ENCODE measurements at regions not wholly inside any gene's neighbourhood (a gene's known extent, or its start where the extent isn't known, plus 50 kb on each side); places are given as distances from the start of the nearest gene placed in this dataset.

GRCh38 chr5:138663009-138663408 is 87.8 kb upstream of the HSPA9 start:
- no peak for DNase-seq (ENCODE audit: low read depth)
- H3K4me2 ChIP-seq (ENCODE audit: low read length), result no peak overlapping the region
- Mint-ChIP-seq H3K4me3 (ENCODE audit: unreplicated experiment) (no peak overlapping the region), H3K36me3 (ENCODE audit: low read depth, unreplicated experiment) (peaks cover 3% of the 10 kb centered on the region), H3K27ac (ENCODE audit: unreplicated experiment) (no peak overlapping the region), H3K27me3 (ENCODE audit: low read depth, unreplicated experiment) (peaks cover 54% of the 10 kb centered on the region), H3K4me1 (ENCODE audit: low read depth, unreplicated experiment) (peaks cover 8% of the 10 kb centered on the region), H3K9me3 (ENCODE audit: unreplicated experiment) (no peaks in the 10 kb centered on the region)
- H3K4me3 ChIP-seq (ENCODE audit: insufficient read depth, low read depth, low read length), result no peak overlapping the region
- H4K20me1 ChIP-seq (ENCODE audit: insufficient read depth, low read length), result no peaks in the 10 kb centered on the region
- no peaks in the 10 kb centered on the region for H3K79me2 ChIP-seq (ENCODE audit: insufficient read depth, low read length)
- H3K9me3 ChIP-seq (ENCODE audit: insufficient read depth, low read depth, low read length), result no peaks in the 10 kb centered on the region
- peaks cover 28% of the 10 kb centered on the region for H3K27me3 ChIP-seq (ENCODE audit: insufficient read depth, low read length)
- H2AFZ ChIP-seq (ENCODE audit: low read depth, low read length), result no peak overlapping the region
- H3K9ac ChIP-seq (ENCODE audit: low read length), result no peak overlapping the region
- H3K36me3 ChIP-seq (ENCODE audit: insufficient read depth, low read length), result no peaks in the 10 kb centered on the region
- no peak overlapping the region for H3K27ac ChIP-seq (ENCODE audit: low read depth, low read length)
- H3K4me1 ChIP-seq (ENCODE audit: insufficient read depth, low read length), result no peaks in the 10 kb centered on the region
- TF ChIP-seq EZH2 (IDR thresholded peaks at IDR 0.05; ENCODE audit: insufficient read depth, low read length) (no peak), CTCF (IDR thresholded peaks at IDR 0.05; ENCODE audit: insufficient read depth, low read depth, low read length) (no peak)
- FAIRE-seq, result no peak

GRCh38 chr5:138662599-138662998 is 87.4 kb upstream of the HSPA9 start:
- Histone ChIP-seq H3K79me2 (ENCODE audit: insufficient read depth, low read length) (no peaks in the 10 kb centered on the region), H3K27me3 (ENCODE audit: insufficient read depth, low read length) (peaks cover 29% of the 10 kb centered on the region), H2AFZ (ENCODE audit: low read depth, low read length) (no peak overlapping the region), H3K27ac (ENCODE audit: low read depth, low read length) (no peak overlapping the region), H3K9ac (ENCODE audit: low read length) (no peak overlapping the region), H4K20me1 (ENCODE audit: insufficient read depth, low read length) (no peaks in the 10 kb centered on the region), H3K9me3 (ENCODE audit: insufficient read depth, low read depth, low read length) (no peaks in the 10 kb centered on the region), H3K4me2 (ENCODE audit: low read length) (no peak overlapping the region), H3K36me3 (ENCODE audit: insufficient read depth, low read length) (no peaks in the 10 kb centered on the region), H3K4me1 (ENCODE audit: insufficient read depth, low read length) (no peaks in the 10 kb centered on the region), H3K4me3 (ENCODE audit: insufficient read depth, low read depth, low read length) (no peak overlapping the region)
- Mint-ChIP-seq H3K4me3 (ENCODE audit: unreplicated experiment) (no peak overlapping the region), H3K9me3 (ENCODE audit: unreplicated experiment) (no peaks in the 10 kb centered on the region), H3K36me3 (ENCODE audit: low read depth, unreplicated experiment) (peaks cover 3% of the 10 kb centered on the region), H3K27me3 (ENCODE audit: low read depth, unreplicated experiment) (peaks cover 55% of the 10 kb centered on the region), H3K27ac (ENCODE audit: unreplicated experiment) (no peak overlapping the region), H3K4me1 (ENCODE audit: low read depth, unreplicated experiment) (peaks cover 8% of the 10 kb centered on the region)
- no peak for DNase-seq (ENCODE audit: low read depth)
- no peak for FAIRE-seq
- TF ChIP-seq CTCF (IDR thresholded peaks at IDR 0.05; ENCODE audit: insufficient read depth, low read depth, low read length) (no peak), EZH2 (IDR thresholded peaks at IDR 0.05; ENCODE audit: insufficient read depth, low read length) (no peak)

- no peaks in the 10 kb centered on the region for H3K9me3 ChIP-seq (ENCODE audit: insufficient read depth, low read depth, low read length)
- H3K4me1 ChIP-seq (ENCODE audit: insufficient read depth, low read length), result no peaks in the 10 kb centered on the region
- no peaks in the 10 kb centered on the region for H3K79me2 ChIP-seq (ENCODE audit: insufficient read depth, low read length)
- Mint-ChIP-seq H3K27ac (ENCODE audit: unreplicated experiment) (no peak overlapping the region), H3K36me3 (ENCODE audit: low read depth, unreplicated experiment) (peaks cover 3% of the 10 kb centered on the region), H3K4me3 (ENCODE audit: unreplicated experiment) (no peak overlapping the region), H3K27me3 (ENCODE audit: low read depth, unreplicated experiment) (peaks cover 61% of the 10 kb centered on the region), H3K4me1 (ENCODE audit: low read depth, unreplicated experiment) (peaks cover 8% of the 10 kb centered on the region), H3K9me3 (ENCODE audit: unreplicated experiment) (no peaks in the 10 kb centered on the region)
- no peak overlapping the region for H3K9ac ChIP-seq (ENCODE audit: low read length)
- FAIRE-seq (no peak), DNase-seq (ENCODE audit: low read depth) (no peak)
- H3K4me3 ChIP-seq (ENCODE audit: insufficient read depth, low read depth, low read length), result no peak overlapping the region
- no peak overlapping the region for H2AFZ ChIP-seq (ENCODE audit: low read depth, low read length)
- H3K27ac ChIP-seq (ENCODE audit: low read depth, low read length), result no peak overlapping the region
- no peaks in the 10 kb centered on the region for H3K36me3 ChIP-seq (ENCODE audit: insufficient read depth, low read length)
- H3K27me3 ChIP-seq (ENCODE audit: insufficient read depth, low read length), result peaks cover 34% of the 10 kb centered on the region
- H4K20me1 ChIP-seq (ENCODE audit: insufficient read depth, low read length), result no peaks in the 10 kb centered on the region
- TF ChIP-seq CTCF (IDR thresholded peaks at IDR 0.05; ENCODE audit: insufficient read depth, low read depth, low read length) (no peak), EZH2 (IDR thresholded peaks at IDR 0.05; ENCODE audit: insufficient read depth, low read length) (no peak)
- no peak overlapping the region for H3K4me2 ChIP-seq (ENCODE audit: low read length)
These were observed 86.8 kb upstream of the HSPA9 start for GRCh38 chr5:138661991-138662434.
